Ovary (tissue), 7 donors: ENCODE measurements at regions not wholly inside any gene's neighbourhood (a gene's known extent, or its start where the extent isn't known, plus 50 kb on each side); places are given as distances from the start of the nearest gene placed in this dataset.
"Not testable (repeated sequence)": the region's sequence is repeated elsewhere in the genome, so short reads cannot be mapped to it uniquely, and the experiment has no call there.

Experiments used
- DNase-seq, 5 donors: peaks; one replicate each; pipeline ENCODE4 v3.0.0-alpha.2; 2019 to 2020
- H3K27ac ChIP-seq, 2 donors: fragments of 200-600 bp; one replicate each; pipeline versions ENCODE4 v1.5.1 to v1.8.0; 2019 to 2022
- H3K27me3 ChIP-seq: fragments of 200-600 bp; one replicate; pipeline ENCODE4 v1.8.0; 2022
- H3K36me3 ChIP-seq: fragments of 200-600 bp; sonication (generic); one replicate; pipeline ENCODE4 v1.5.1; 2019
- H3K4me1 ChIP-seq: one replicate; pipeline ENCODE4 v1.8.1; 2013; ENCODE audit warnings: mild to moderate bottlenecking, moderate library complexity; ENCODE audit not compliant: insufficient read depth
- H3K4me3 ChIP-seq: fragments of 200-600 bp; sonication (generic); one replicate; pipeline ENCODE4 v1.5.1; 2017
- H3K9me3 ChIP-seq, 2 donors: fragments of 200-600 bp in 1 of 2; sonication (generic) in 1 of 2; one replicate each; pipeline versions ENCODE4 v1.5.1 to v1.8.1; 2013 to 2019; ENCODE audit warnings: mild to moderate bottlenecking in 1 of 2, moderate library complexity in 1 of 2
- EP300 ChIP-seq: sonication (generic); formaldehyde crosslinking; IDR thresholded peaks from one replicate; pipeline ENCODE4 v1.6.1; 2017; ENCODE audit warnings: antibody characterized with exemption
- POLR2A ChIP-seq: fragments of 450-650 bp; IDR thresholded peaks from one replicate; pipeline ENCODE4 v1.6.1; 2017; ENCODE audit warnings: antibody characterized with exemption, mild to moderate bottlenecking, moderate library complexity
- WGBS, 3 donors: extraction: QIAGEN DNeasy Blood & Tissue Kit in 1 of 3; methylation state at CpG; one replicate each; pipeline versions ENCODE4 v1.1.5 to v1.1.7; 2013 to 2017; 5-methylcytosine and 5-hydroxymethylcytosine counted together
- intact Hi-C, 4 donors: fragments of 100-400 bp; cut with DNase I; formaldehyde crosslinking; loops; one replicate each; pipeline versions ENCODE4 v1.11.0 to v1.15.1; 2022 to 2023
- TF ChIP-seq, protein P1 (sequence below), 3 donors: fragments of 450-650 bp in 2 of 3; fragments of 200-600 bp in 1 of 3; IDR thresholded peaks; one replicate each; pipeline versions ENCODE4 v1.5.1 to v1.8.0; 2016 to 2022; ENCODE audit warnings: antibody characterized with exemption in 3 of 3, mild to moderate bottlenecking in 1 of 3
- donor health status: DM: no; HTN: no; CAD: no; lungs with moderate emphysema.
- donor health status: DM: no; HTN: no; CAD: no.
- donor health status: Bipolar disorder and iron deficiency.
- donor health status: DM: no; HTN: no; CAD: no.
- donor health status: DM: yes; HTN: yes; CAD: no.

DNA sequence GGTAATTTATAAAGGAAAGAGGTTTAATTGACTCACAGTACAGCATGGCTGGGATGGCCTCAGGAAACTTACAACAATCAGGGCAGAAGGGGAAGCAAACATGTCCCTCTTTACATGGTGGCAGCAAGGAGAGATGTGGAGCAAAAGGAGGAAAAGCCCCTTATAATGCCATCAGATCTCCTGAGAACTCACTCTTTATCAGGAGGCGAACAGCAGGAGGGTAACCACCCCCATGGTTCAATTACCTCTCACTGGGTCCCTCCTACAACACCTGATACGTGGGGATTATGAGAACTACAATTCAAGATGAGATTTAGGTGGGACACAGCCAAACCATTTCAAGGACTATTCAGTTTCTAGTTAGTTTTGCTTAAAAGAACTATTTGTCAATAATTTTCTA is 453.3 kb downstream of the C12orf50 start:
- H3K27ac ChIP-seq: no peak overlapping the region
- H3K4me3 ChIP-seq: no peak overlapping the region
- no peaks in the 10 kb centered on the region for H3K4me1 ChIP-seq
- no peaks in the 10 kb centered on the region for H3K36me3 ChIP-seq
- TF ChIP-seq POLR2A (no peak), EP300 (no peak)
- TF ChIP-seq, protein P1, sequence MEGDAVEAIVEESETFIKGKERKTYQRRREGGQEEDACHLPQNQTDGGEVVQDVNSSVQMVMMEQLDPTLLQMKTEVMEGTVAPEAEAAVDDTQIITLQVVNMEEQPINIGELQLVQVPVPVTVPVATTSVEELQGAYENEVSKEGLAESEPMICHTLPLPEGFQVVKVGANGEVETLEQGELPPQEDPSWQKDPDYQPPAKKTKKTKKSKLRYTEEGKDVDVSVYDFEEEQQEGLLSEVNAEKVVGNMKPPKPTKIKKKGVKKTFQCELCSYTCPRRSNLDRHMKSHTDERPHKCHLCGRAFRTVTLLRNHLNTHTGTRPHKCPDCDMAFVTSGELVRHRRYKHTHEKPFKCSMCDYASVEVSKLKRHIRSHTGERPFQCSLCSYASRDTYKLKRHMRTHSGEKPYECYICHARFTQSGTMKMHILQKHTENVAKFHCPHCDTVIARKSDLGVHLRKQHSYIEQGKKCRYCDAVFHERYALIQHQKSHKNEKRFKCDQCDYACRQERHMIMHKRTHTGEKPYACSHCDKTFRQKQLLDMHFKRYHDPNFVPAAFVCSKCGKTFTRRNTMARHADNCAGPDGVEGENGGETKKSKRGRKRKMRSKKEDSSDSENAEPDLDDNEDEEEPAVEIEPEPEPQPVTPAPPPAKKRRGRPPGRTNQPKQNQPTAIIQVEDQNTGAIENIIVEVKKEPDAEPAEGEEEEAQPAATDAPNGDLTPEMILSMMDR (IDR thresholded peaks at IDR 0.05): no peak
- H3K27me3 ChIP-seq: no peaks in the 10 kb centered on the region
- intact Hi-C loops: no loop called here
- DNase-seq: no peak
- no peaks in the 10 kb centered on the region for H3K9me3 ChIP-seq
- WGBS, 3 donors: 53 to 72% (median 64%) methylated on average over 2 of the region's 2 CpGs

- WGBS, 3 donors: 83 to 88% (median 87%) methylated on average over 4 of the region's 4 CpGs
These were observed 462.3 kb downstream of the C12orf50 start for GRCh38 chr12:87566918-87567317.

DNA sequence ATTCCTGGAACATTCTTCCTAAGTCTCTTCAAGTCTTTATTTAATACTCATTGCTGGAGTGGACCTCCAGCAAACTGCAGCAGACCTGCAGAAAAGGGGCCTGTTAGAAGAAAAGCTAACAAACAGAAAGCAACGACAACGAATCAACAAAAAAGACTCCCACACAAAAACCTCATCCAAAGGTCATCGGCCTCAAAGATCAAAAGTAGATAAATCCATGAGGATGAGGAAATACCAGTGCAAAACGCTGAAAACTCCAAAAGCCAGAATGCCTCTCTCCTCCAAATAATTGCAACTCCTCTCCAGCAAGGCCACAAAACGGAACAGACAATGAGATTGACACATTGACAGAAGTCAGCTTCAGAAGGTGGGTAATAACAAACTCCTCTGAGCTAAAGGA is 472.2 kb downstream of the C12orf50 start:
- Histone ChIP-seq H3K27me3 (no peaks in the 10 kb centered on the region), H3K4me3 (no peak overlapping the region), H3K36me3 (no peaks in the 10 kb centered on the region), H3K27ac (no peak overlapping the region), H3K9me3 (no peaks in the 10 kb centered on the region), H3K4me1 (no peaks in the 10 kb centered on the region)
- TF ChIP-seq EP300 (no peak), POLR2A (no peak)
- TF ChIP-seq, protein P1 (IDR thresholded peaks at IDR 0.05): no peak
- 76 to 85% (median 83%) methylated on average over 5 of the region's 5 CpGs for WGBS, 3 donors
- no peak for DNase-seq
- intact Hi-C loops: no loop called here

More at GRCh38 chr12:87566918-87567317, 462.3 kb downstream of the C12orf50 start:
- H3K36me3 ChIP-seq, H3K4me3 ChIP-seq, DNase-seq, H3K27me3 ChIP-seq, H3K9me3 ChIP-seq, H3K4me1 ChIP-seq, H3K27ac ChIP-seq, intact Hi-C loops: not testable (repeated sequence)

- DNase-seq, H3K27me3 ChIP-seq, H3K9me3 ChIP-seq, H3K4me3 ChIP-seq, H3K36me3 ChIP-seq, H3K4me1 ChIP-seq, H3K27ac ChIP-seq, intact Hi-C loops: not testable (repeated sequence)
- WGBS, 3 donors: 86 to 93% (median 88%) methylated on average over 5 of the region's 5 CpGs
These were observed 498.0 kb downstream of the C12orf50 start for GRCh38 chr12:87531213-87531612.

- no peak for DNase-seq
- Histone ChIP-seq H3K27me3 (no peaks in the 10 kb centered on the region), H3K27ac (no peak overlapping the region), H3K4me3 (no peak overlapping the region), H3K36me3 (no peaks in the 10 kb centered on the region), H3K9me3 (no peaks in the 10 kb centered on the region), H3K4me1 (no peaks in the 10 kb centered on the region)
- intact Hi-C loops: no loop called here
- WGBS, 3 donors: 92 to 95% (median 93%) methylated on average over 1 of the region's 1 CpG
- no peak for TF ChIP-seq POLR2A
- TF ChIP-seq EP300: no peak
- TF ChIP-seq, protein P1 (IDR thresholded peaks at IDR 0.05): no peak
These were observed 499.8 kb downstream of the C12orf50 start for GRCh38 chr12:87529413-87529812.

- Histone ChIP-seq H3K27ac (no peak overlapping the region), H3K4me3 (no peak overlapping the region), H3K36me3 (no peaks in the 10 kb centered on the region), H3K27me3 (no peaks in the 10 kb centered on the region), H3K9me3 (no peaks in the 10 kb centered on the region), H3K4me1 (no peaks in the 10 kb centered on the region)
- intact Hi-C loops: no loop called here
- DNase-seq: no peak
- TF ChIP-seq, protein P1 (IDR thresholded peaks at IDR 0.05): no peak
- TF ChIP-seq EP300 (no peak), POLR2A (no peak)
- WGBS, 3 donors: 95 to 97% (median 96%) methylated on average over 2 of the region's 2 CpGs
These were observed 508.2 kb downstream of the C12orf50 start for GRCh38 chr12:87520968-87521367.
